ENCODE measurements at regions not wholly inside any gene's neighbourhood (a gene's known extent, or its start where the extent isn't known, plus 50 kb on each side); places are given as distances from the start of the nearest gene placed in this dataset.
"Not testable (repeated sequence)": the region's sequence is repeated elsewhere in the genome, so short reads cannot be mapped to it uniquely, and the experiment has no call there.

- not testable (repeated sequence) for TF ChIP-seq CTCF (IDR thresholded peaks at IDR 0.05 in 4 of 5, conservative IDR thresholded peaks at IDR 0.05 in 1 of 5); POLR2A (IDR thresholded peaks at IDR 0.05)
Observed at GRCh38 chr2:131681611-131682121, 154.0 kb downstream of the CCDC74A start.
